GM19023 (cell line): ENCODE measurements at regions not wholly inside any gene's neighbourhood (a gene's known extent, or its start where the extent isn't known, plus 50 kb on each side); places are given as distances from the start of the nearest gene placed in this dataset.

ENCODE experiments used
- ATAC-seq: cut with Tn5 transposase; IDR thresholded peaks from one replicate; pipeline ENCODE4 v1.9.1; 2021; ENCODE audit warnings: mild to moderate bottlenecking, moderate library complexity; ENCODE audit not compliant: unreplicated experiment

DNA sequence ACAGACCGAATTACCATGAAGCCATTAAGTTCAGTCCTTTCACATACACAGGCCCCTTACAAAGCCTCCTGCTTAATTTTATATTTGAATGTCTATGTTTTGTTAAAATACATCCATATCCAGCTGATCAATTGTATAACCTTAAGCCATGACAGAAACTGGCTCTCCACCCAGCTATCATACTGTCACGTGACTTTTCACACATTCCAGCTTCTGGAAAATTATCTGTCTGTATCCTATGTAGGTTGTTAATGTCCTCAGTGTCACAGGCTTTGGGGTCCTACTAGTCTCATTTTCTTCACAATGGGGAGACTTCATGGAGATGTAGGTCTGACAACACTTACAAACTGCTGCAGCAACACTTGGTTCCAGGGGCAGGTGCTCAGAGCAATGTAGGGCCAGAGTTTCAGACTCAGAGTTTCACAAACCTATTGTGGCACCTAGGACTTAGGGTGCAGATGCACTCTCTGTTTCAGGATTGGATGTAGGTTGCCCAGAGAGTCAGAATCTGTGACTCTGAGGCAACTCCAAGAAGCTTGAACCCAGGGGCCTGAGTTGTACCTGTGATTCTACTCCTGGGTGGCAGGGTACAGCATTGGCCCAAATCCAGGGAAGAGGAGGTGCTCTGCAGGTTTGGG is 69.6 kb upstream of the PCDH20 start:
- ATAC-seq, result no peak

DNA sequence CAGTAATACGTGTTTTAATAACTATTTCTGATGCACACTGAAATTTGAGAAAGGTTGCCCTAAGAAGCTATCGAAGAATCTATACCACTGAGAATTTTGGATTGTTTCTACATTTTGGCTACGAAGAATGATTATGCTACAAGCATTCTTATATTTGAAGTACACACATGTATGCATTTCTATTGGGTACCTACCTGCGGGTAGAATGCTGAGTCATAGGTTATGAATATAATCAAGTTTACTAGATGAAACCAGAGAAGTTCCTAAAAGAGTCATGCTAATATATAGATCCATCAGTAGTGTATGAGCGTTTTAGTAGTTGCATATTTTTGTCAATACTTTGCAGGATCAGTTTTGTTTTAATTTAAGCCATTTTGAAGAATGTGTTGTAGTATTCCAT is 62.0 kb upstream of the PCDH20 start:
- no peak for ATAC-seq

GRCh38 chr13:61470786-61471185 is 55.1 kb upstream of the PCDH20 start:
- no peak for ATAC-seq

GRCh38 chr13:61466280-61466679 is 50.6 kb upstream of the PCDH20 start:
- no peak for ATAC-seq
